ENCODE measurements at regions not wholly inside any gene's neighbourhood (a gene's known extent, or its start where the extent isn't known, plus 50 kb on each side); places are given as distances from the start of the nearest gene placed in this dataset.
A peak's percentile ranks its signal among the peaks of the same experiment; 100 is the strongest.

DNA sequence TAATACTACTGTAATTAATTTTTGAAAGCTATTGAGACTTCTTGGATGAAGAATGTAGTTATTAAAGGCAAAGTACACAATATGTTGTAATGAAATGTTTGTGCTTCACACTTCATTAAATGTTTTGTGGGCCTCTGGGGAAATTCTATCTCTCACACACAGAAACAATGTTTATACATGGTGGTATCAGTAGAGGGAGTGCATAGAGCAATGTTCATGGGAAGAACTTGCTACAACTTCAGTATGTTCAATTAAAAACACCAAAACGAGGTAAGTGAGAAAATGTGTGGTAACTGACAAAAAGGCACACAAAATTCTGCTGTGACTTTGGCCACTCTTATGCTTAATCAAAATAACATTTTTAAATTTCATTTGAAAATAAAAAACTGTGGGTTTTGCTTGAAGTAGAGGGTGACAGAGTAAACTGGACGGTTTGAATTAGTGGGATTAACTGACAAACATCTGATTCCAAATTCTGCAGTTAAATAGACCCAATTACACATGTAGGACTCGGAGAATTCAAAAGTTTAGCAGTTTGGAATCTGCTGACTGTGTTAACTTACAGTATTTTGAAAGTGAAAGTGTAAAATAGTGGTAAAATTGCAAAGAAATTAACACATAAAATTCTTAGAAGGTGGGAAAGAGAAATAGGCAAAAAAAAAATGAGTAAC is 111.4 kb upstream of the TTC29 start:
- ChIA-PET POLR2A (ENCODE audit: partially characterized antibody) (no interaction called here), CTCF (ENCODE audit: partially characterized antibody) (interaction anchor here (1.6 kb wide), 1 partner anchor 38 kb away, joined by 3 read pairs; no protein-coding TSS in a partner anchor)
- WGBS, 2 experiments (ENCODE audit: extremely low coverage in 1 of 2, insufficient coverage in 1 of 2, insufficient read length in 1 of 2, insufficient replicate concordance in 2 of 2, low coverage in 1 of 2, low lambda C conversion rate in 2 of 2, missing lambda C conversion rate in 1 of 2) = 79% methylated on average over 3 of the region's 3 CpGs; no CpG with 5 or more reads in 1 of the 2 experiments
- no peak overlapping the region for H2BK12ac ChIP-seq (ENCODE audit: low read depth, low read length)
- H3K14ac ChIP-seq (ENCODE audit: insufficient read length) = no peak overlapping the region
- H3K36me3 ChIP-seq (ENCODE audit: control insufficient read depth in 2 of 4, insufficient read depth in 4 of 4, low read length in 3 of 4) = no peaks in the 10 kb centered on the region
- peak overlapping the region; percentile 97 for H2AFZ ChIP-seq (ENCODE audit: low read length)
- H2BK120ac ChIP-seq (replicated peaks; ENCODE audit: low read depth, low read length) = no peak overlapping the region
- no peak overlapping the region for H3K23ac ChIP-seq (ENCODE audit: insufficient read length)
- H4K5ac ChIP-seq (ENCODE audit: insufficient read length, low read depth, low read length) = no peak overlapping the region
- no peaks in the 10 kb centered on the region for H3K79me1 ChIP-seq (ENCODE audit: low read depth, low read length)
- peak overlapping the region in 1 of 4 experiments; percentile 8; a peak in 1 of 7 replicates for H3K9ac ChIP-seq (replicated peaks in 1 of 4; ENCODE audit: extremely low read depth in 1 of 4, low read depth in 3 of 4, low read length in 3 of 4)
- H4K8ac ChIP-seq (ENCODE audit: extremely low read depth, insufficient read depth, low read length) = no peak overlapping the region
- DNase-seq (ENCODE audit: low read depth in 1 of 2, low spot score in 2 of 2) (no peak), FAIRE-seq (no peak)
- H3K27me3 ChIP-seq (replicated peaks in 1 of 4; ENCODE audit: control insufficient read depth in 3 of 4, extremely low read depth in 1 of 4, insufficient read depth in 3 of 4, low read length in 3 of 4) = no peaks in the 10 kb centered on the region
- no peaks in the 10 kb centered on the region for H3K23me2 ChIP-seq (ENCODE audit: low read depth, low read length)
- peak overlapping the region in 1 of 4 experiments; percentile 16; a peak in 1 of 8 replicates for H3K4me3 ChIP-seq (ENCODE audit: extremely low read depth in 1 of 4, insufficient read depth in 2 of 4, low read depth in 3 of 4, low read length in 4 of 4)
- no peak overlapping the region for H4K91ac ChIP-seq (replicated peaks; ENCODE audit: insufficient read length, low read length)
- no peak overlapping the region for H3K18ac ChIP-seq (ENCODE audit: extremely low read depth, low read length)
- H2BK15ac ChIP-seq (ENCODE audit: low read length) = no peak overlapping the region
- no peak overlapping the region for H3K56ac ChIP-seq (replicated peaks; ENCODE audit: insufficient read length, low read depth, low read length)
- H3K27ac ChIP-seq (ENCODE audit: low read depth, low read length) = no peak overlapping the region
- H3K9me3 ChIP-seq (ENCODE audit: insufficient read depth in 2 of 2, low read depth in 1 of 2, low read length in 1 of 2) = no peaks in the 10 kb centered on the region
- H3K4ac ChIP-seq (replicated peaks; ENCODE audit: insufficient read length, low read depth, low read length) = no peak overlapping the region
- peak overlapping the region in 1 of 2 experiments; percentile 36; a peak in 1 of 4 replicates for H3K4me2 ChIP-seq (ENCODE audit: insufficient read depth in 1 of 2, low read depth in 2 of 2, low read length in 2 of 2)
- peaks cover 0 to 2% (median 0%) of the 10 kb centered on the region in 4 experiments; a peak in 1 of 7 replicates for H3K4me1 ChIP-seq (replicated peaks in 1 of 4; ENCODE audit: control insufficient read depth in 3 of 4, insufficient read depth in 4 of 4, low read length in 3 of 4)
- no peak overlapping the region for H2AK5ac ChIP-seq (ENCODE audit: low read depth, low read length)
- no peaks in the 10 kb centered on the region for H3K79me2 ChIP-seq (ENCODE audit: control insufficient read depth in 1 of 2, insufficient read depth in 2 of 2, low read length in 2 of 2)
- H2BK20ac ChIP-seq (ENCODE audit: low read length) = no peak overlapping the region
- no peak overlapping the region for H2BK5ac ChIP-seq (ENCODE audit: low read depth, low read length)
- H4K20me1 ChIP-seq (replicated peaks in 1 of 2; ENCODE audit: control insufficient read depth in 1 of 2, insufficient read depth in 2 of 2, low read length in 2 of 2) = no peaks in the 10 kb centered on the region
